ENCODE measurements at regions not wholly inside any gene's neighbourhood (a gene's known extent, or its start where the extent isn't known, plus 50 kb on each side); places are given as distances from the start of the nearest gene placed in this dataset.
"Not testable (repeated sequence)": the region's sequence is repeated elsewhere in the genome, so short reads cannot be mapped to it uniquely, and the experiment has no call there.

GRCh38 chr3:101138817-101139216, 145.6 kb upstream of the ABI3BP start:
- no peak for DNase-seq (ENCODE audit: low spot score)

- no peak for DNase-seq (ENCODE audit: low spot score)
These were observed 141.1 kb upstream of the ABI3BP start for GRCh38 chr3:101134331-101134730.

- no peak for DNase-seq (ENCODE audit: low spot score)
These were observed 140.4 kb upstream of the ABI3BP start for GRCh38 chr3:101133652-101134051.

DNA sequence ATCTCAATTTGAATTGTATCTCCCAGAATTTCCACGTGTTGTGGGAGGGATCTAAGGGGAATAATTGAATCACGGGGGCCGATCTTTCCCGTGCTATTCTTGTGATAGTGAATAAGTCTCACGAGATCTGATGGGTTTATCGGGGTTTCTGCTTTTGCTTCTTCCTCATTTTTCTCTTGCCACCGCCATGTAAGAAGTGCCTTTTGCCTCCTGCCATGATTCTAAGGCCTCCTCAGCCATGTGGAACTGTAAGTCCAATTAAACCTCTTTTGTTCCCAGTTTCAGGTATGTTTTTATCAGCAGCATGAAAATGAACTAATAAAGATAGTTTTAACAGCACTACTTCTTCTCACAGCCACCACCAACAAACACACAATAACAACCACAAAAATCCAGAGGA, 140.0 kb upstream of the ABI3BP start:
- DNase-seq (ENCODE audit: low spot score) = not testable (repeated sequence)

DNA sequence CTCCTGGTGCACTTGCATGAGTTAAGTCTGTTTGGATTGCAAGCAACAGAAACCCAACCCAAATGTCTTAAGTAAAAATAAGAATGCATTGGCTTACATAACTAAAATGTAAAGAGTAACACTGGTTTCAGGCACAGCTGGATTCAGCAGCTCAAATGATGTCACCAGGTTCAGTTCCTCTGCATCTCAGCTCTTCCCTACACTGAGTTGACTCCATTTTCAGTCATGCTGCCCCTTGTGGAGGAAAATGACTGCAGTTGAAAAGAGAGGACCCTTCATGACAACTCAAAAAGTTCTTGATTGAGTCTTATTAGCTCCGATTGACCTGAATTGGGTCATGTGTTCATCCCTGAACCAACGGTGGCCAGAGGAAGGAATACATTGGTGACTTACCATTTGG, 138.5 kb upstream of the ABI3BP start:
- no peak for DNase-seq (ENCODE audit: low spot score)

DNA sequence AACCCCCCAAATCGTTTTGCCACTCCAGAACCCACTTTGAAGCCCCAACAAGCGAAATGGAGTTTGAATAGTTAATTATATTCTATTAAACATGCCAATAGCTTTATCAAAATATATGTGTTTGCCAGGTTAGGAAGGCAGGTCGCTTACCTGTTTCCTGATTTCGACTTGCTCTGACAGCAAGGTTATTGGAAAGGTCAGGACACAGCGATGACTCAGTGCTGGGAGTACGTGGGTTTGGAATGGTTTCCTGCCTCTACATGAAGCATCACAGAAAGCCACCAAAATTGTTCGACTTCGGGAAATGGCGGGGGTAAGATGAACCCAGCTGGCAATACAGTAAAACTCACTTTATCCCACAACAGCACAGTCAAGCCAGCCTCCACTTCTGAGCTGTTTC, 135.6 kb upstream of the ABI3BP start:
- DNase-seq (ENCODE audit: low spot score) = no peak

- DNase-seq (ENCODE audit: low spot score) = no peak
These were observed 134.8 kb upstream of the ABI3BP start for GRCh38 chr3:101128001-101128400.

DNA sequence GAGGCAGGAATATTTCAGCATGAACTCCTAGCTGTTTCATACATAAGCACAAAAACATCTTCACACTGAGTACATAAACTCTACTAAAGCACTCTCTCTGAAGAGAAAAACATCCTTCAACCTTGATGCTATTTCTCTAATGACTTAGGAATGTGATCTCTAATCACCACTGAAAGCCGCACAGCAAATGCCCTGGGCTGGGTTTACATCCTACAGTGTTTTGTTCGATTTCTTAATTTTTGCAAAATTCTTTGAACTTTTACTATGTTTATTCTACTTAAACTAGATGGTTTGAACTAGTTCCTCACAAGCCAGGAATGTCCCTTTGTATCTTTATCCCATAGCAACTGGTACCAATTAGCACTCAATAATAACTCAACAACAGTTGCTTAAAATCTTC, 130.9 kb upstream of the ABI3BP start:
- DNase-seq (ENCODE audit: low spot score) = no peak

DNA sequence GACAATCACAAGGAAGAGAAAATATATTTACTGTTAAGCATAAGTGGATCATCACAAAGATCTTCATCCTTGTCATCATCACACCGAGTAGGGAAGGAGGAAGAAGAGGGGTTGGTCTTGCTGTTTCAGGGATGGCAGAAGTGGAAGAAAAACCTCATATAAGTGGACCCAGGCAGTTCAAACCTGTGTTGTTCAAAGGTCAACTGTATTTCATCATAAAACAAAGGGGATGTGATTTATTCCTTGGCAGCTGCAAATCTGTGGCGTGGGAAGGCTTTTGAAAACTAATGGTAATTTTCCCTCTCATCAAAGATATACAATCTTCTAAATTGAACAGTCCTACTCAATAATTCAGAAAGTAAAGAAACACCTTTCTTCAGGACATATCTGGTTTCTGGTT, 129.9 kb upstream of the ABI3BP start:
- no peak for DNase-seq (ENCODE audit: low spot score)

- no peak for DNase-seq (ENCODE audit: low spot score)
These were observed 129.5 kb upstream of the ABI3BP start for GRCh38 chr3:101122681-101123080.

DNA sequence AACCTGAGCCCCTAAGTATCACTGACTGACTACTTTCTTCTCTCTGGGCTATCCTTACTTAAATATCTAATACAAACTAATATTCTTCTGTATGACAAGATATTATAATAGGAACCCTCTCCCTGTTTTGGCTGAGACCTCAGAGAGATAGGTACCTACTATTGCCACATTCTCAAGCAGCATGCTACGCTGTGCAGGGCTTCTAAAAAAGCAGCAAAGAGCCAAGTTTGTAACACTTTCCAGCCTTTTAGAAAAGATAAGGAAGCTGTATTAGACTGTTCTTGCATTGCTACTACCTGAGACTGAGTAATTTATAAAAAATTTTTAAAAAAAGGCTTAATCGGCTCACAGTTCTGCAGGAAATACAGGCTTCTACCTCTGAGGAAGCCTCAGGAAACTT, 126.8 kb upstream of the ABI3BP start:
- DNase-seq (ENCODE audit: low spot score) = no peak

GRCh38 chr3:101119535-101119934, 126.3 kb upstream of the ABI3BP start:
- DNase-seq (ENCODE audit: low spot score) = no peak

GRCh38 chr3:101117980-101118379, 124.8 kb upstream of the ABI3BP start:
- DNase-seq (ENCODE audit: low spot score) = no peak

GRCh38 chr3:101117465-101117864, 124.2 kb upstream of the ABI3BP start:
- no peak for DNase-seq (ENCODE audit: low spot score)

DNA sequence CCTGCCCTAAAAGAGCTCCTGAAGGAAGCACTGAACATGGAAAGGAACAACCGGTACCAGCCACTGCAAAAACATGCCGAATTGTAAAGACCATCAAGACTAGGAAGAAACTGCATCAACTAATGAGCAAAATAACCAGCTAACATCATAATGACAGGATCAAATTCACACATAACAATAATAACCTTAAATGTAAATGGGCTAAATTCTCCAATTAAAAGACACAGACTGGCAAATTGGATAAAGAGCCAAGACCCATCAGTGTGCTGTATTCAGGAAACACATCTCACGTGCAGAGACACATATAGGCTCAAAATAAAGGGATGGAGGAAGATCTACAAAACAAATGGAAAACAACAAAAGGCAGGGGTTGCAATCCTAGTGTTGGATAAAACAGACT, 117.1 kb upstream of the ABI3BP start:
- not testable (repeated sequence) for DNase-seq (ENCODE audit: low spot score)

GRCh38 chr3:101104321-101104720, 111.1 kb upstream of the ABI3BP start:
- no peak for DNase-seq (ENCODE audit: low spot score)

GRCh38 chr3:101102678-101103296, 109.6 kb upstream of the ABI3BP start:
- no peak for DNase-seq (ENCODE audit: low spot score)

- no peak for DNase-seq (ENCODE audit: low spot score)
These were observed 107.3 kb upstream of the ABI3BP start for GRCh38 chr3:101100361-101101009.

- no peak for DNase-seq (ENCODE audit: low spot score)
These were observed 106.6 kb upstream of the ABI3BP start for GRCh38 chr3:101099791-101100190.

- DNase-seq (ENCODE audit: low spot score) = no peak
These were observed 103.2 kb upstream of the ABI3BP start for GRCh38 chr3:101096444-101096843.

GRCh38 chr3:101095693-101096430, 102.6 kb upstream of the ABI3BP start:
- DNase-seq (ENCODE audit: low spot score) = no peak

DNA sequence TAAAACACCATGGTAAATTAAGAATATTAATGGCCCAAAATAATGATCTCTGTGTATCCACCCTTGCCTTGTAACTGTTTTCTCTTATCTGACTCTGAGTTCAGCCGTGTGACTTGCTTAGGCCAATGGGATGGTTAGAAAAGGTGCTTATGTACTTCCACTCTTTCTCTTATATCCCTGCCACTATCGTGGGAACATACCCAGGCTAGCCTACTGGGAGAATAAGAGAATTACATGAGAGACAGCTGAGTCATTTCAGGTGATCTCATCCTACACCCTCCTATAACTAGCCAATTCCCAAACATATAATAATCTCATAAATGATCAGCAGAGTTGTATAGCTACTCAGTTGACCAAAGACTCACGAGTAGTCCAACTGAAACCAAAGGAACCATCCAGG, 98.3 kb upstream of the ABI3BP start:
- DNase-seq (ENCODE audit: low spot score) = no peak

DNA sequence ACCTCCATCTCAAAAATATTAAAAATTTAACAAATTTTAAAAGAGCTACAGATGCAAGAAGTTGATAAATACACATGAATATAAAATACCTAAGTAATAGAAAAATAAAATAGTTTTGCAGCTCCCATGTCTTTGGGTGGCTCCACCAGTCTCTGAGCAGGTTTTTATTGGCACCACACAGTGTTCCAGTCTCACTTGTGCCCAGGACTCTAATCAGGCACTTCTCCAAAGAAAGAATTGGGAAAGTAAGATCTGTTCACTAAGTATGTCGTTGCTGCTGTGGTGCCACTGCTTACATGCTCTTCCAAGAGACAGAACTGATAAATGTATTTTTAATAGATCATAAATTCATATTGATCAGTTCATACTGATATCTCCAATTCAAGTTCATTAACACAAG, 92.5 kb upstream of the ABI3BP start:
- DNase-seq (ENCODE audit: low spot score) = no peak
